Stimulated activated CD4-positive, alpha-beta T cell treated with anti-CD3 and anti-CD28 coated beads, TNF-alpha, amount 100 ng/mL, for 48 hours (primary cell): ENCODE measurements at regions not wholly inside any gene's neighbourhood (a gene's known extent, or its start where the extent isn't known, plus 50 kb on each side); places are given as distances from the start of the nearest gene placed in this dataset.

Source experiments
- DNase-seq, 3 donors: peaks; one replicate each; pipeline ENCODE4 v3.0.0-alpha.2; 2020; ENCODE audit warnings: low read depth in 3 of 3

DNA sequence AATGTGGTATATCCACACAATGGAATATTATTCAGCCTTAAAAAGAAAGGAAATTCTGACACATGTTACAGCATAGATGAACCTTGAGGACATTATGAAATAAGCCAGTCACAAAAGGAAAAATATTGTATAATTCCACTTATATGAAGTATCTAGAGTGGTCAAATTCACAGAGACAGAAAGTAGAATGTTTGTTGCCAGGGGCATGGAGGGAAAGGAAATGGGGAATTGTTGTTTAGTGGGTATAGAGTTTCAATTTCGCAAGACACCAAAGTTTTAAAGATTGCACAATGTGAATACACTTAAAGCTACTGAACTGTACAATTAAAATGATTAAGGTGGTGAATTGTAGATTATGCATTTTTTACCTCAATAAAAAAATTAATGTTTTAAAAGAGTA is 92.9 kb downstream of the TXNL1 start:
- no peak for DNase-seq

DNA sequence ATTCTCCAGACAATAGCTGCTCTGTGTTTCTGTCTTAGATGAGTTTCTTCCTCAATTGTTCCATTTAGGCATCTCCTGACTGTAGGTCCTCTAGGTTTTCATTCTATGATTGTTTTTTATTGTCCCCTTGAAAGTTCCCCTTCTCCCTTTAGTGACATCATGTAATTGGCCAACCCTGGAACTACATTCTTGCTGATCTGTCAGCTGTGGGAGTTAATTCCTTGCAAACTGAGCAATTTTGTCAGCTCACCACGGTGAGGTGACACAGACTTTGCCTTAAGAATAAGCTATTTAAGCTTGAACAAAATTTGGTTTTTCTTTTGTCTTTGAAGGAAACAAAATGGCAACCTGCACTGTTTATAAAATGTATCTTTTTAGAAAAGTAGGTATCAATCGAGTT is 95.9 kb downstream of the TXNL1 start:
- DNase-seq, result no peak

DNA sequence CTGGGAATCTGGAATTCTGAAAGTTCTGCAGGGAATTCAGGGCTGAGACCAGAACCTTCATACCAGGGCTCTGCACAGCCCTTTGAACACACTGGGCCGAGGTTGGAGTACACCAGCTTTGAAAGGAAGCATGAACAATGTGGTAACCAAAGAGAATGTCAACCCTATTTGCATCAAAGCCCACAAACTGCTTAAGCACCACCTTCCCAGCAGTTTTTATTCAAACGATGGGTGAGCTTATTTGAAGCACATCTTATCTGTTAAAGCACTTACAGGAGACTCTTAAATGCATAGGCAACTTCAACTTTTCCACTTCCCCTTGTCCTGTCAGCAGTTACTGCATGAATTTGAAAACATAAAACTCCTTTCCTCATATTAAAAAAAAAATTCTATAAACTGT is 96.6 kb downstream of the TXNL1 start:
- no peak for DNase-seq

DNA sequence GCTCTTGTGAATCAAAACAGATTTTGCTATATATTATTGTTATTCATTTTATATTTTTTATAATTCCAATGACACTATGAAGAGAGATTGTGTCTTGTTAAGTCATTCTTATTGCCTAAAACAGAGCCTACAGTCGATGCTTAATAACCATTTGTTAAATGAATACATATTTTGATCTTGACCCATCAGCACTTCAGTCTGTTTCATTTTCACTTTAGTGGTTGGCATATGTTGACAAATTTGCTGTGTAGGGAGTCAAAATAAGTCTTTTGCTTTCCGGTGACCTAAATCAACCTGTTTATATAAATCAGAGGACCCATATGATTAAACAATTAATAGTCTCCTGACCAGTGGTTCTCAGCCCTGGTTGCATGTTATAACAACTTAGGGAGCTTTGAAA is 97.1 kb downstream of the TXNL1 start:
- no peak for DNase-seq

DNA sequence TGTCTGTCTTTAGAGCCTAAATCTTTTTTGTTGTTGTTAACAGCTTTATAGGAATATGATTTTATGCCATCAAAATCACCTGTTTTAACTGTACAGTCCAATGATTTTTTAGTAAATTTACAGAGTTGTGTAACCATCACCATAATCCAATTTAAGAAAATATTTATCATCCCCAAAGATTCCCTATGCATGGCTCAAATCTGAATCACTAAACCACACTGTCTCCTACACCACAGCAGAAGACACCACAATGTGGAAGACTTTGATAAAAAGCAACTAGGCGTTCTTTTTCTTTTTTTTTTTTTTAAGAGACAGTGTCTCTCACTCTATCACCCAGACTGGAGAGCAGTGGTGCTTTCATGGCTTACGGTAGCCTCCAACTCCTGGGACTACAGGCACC is 99.6 kb downstream of the TXNL1 start:
- DNase-seq, result no peak

DNA sequence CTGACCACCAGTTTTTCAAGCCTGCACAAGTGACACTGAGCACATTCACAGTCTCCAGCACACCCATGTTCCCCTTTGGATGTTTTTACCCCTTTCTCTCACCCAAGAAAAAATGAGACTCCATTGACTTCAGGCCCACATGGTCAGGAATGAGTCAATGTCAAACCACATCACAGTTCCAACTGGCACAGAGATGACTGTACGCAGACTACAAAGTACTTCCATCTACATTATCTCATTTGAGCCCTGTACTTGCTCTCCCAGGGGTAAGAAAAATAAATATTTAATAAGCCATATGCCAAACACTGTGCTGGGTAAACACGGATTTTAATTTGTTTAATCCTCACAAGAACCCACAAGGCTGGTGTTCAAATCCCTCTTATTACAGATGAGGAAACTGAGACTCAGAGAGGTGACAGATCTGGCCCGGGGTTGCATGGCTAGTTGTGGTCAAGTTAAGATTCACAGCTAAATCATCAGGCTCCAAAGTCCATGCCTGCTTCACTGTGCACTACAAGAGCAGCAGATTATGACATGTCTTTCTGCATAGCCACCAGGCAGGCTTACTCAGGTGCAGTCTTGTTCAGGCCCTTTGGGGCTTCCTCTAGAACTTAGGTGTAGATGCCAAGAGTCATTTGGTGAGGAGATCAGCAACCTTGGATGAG is 106.1 kb downstream of the TXNL1 start:
- DNase-seq, result peak in 1 of 3 donors; percentile 21

GRCh38 chr18:56522816-56523215 is 115.6 kb downstream of the TXNL1 start:
- DNase-seq, result no peak

GRCh38 chr18:56521263-56521662 is 117.1 kb downstream of the TXNL1 start:
- DNase-seq, result no peak

DNA sequence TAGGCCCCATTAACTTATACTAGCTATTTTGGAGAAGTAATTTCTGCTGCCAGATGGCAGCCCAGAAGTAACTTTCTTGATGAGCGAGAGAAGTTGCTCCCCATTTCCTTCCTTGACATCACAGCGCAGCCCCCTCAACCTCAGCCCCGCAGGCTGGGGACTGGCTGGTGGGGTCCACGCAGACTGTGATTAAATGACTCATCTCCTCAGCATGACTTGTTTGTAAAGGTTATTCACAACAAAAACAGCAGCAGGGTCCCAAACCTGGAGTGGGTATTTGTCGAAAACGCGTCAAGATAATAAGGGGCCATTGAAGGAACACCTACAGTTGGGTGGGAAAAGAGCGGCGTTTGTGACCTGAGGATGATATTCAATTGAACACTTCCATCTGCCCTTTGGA is 120.6 kb downstream of the TXNL1 start:
- no peak for DNase-seq

- DNase-seq, result no peak
Measured at GRCh38 chr18:56517196-56517595, 121.2 kb downstream of the TXNL1 start.

DNA sequence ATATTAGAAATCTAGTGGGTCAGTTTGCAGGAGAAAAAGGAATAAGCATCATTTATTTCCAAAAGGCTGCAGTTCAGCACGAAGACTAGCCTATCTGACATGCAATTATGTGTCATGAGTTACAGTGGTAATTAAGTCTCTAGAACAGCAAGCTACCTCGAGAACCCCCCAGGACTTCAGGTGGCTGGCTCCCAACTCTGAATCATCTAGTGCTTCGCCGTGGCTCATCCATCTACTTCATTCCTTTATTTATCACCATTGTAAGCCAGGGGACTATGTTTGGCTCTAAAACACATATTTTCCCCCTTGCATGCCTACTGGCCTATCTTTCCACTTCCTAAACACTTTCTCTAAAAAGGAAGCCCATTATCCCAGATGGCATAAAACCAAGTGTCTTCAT is 121.6 kb downstream of the TXNL1 start:
- no peak for DNase-seq

DNA sequence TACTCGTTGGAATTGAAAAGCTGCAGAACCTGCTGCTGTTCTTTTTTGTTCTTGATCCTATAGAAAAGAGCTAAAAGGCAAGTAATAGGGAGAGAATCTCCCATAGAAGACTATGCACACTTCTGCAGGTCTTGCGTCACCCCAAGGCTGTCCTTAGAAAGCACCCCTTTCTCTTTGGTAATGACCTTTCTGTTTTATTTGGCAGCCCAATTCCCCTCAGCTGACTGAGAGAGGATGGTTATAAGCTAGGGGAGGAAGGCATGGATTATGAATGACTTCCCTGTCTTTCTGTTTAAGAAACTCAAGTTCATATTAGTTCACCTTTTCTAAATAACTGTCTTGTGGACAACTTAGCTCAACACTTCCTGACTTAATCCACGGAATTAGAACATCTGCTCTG is 122.9 kb downstream of the TXNL1 start:
- no peak for DNase-seq

DNA sequence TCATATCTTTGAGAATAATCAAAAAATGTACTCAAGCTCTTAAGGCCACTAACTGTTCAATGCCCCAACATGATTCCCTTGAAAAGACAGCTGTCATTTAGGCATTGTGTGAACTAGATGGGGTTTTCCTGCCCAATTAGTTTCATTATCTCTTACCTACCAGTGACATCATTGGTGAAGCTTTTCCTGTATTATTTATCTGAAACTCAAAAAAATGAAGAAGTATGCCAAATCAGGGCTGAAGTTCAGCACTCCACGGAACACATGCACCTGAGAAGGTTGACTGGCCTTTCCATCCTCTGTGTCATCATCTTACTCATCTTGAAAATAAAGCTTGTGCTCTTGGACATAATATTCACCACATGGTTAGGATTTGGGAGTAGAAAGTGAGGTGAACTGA is 126.4 kb downstream of the TXNL1 start:
- no peak for DNase-seq

DNA sequence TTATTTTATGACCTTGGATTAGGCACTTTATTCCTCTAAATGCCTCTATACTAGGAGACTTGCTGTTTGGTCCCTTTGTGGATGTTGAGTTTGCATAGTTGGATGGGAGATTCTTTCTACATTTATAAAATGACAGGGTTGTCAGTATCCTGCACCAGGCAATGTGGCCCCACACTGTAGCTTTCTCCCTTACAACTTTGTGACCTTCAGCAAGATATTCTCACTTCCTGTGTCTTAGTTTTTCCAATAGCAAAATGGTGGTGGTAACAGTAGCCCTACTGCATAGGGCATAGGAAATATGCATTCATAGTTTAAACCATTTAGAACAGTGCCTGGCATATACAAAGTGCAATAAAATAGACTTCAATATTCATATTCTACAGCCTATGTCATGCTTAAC is 128.3 kb downstream of the TXNL1 start:
- no peak for DNase-seq

GRCh38 chr18:56509656-56510055 is 128.7 kb downstream of the TXNL1 start:
- no peak for DNase-seq

DNA sequence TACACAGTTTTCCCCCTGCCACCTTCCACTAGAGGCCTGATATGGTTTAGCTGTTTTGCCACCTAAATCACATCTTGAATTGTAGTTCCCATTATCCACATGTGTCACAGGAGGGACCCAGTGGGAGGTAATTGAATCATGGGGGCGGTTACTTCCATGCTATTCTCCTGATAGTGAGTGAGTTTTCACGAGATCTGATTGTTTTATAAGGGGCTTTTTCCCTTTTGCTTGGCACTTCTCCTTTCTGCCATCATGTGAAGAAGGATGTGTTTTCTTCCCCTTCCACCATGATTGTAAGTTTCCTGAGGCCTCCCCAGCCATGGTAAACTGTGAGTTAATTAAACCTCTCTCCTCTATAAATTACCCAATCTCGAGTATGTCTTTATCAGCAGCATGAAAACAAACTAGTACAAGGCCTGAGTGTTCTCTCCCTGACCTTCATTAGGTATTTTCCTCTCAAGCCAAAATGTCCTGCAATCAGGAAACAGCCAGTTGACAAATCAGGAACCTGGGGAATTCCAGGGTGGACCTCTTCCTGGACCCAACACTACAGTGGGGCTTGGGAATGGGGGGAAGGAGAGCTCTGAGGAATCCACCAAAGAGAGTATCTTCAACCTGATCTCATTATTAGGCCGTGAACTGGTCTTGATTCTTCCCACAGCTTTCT is 129.9 kb downstream of the TXNL1 start:
- no peak for DNase-seq

DNA sequence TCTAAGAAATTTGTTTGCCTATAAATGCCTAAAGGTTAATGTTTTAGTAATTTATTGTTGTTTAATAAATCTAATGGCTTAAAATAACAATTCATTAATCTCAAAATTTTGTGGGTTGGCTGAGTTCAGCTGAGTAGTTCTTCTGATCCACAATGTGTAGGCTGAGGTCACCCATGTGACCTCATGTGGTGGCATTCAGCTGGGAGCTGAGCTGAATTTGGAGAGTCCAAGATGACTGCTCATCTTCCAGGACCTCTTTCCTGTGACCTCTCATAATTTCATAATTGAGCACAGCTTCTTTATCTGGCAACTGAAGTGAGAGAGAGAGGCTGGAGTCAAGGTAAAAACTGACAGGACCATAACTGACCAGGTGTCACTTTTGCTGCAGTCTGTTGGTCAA is 132.4 kb downstream of the TXNL1 start:
- DNase-seq, result no peak

DNA sequence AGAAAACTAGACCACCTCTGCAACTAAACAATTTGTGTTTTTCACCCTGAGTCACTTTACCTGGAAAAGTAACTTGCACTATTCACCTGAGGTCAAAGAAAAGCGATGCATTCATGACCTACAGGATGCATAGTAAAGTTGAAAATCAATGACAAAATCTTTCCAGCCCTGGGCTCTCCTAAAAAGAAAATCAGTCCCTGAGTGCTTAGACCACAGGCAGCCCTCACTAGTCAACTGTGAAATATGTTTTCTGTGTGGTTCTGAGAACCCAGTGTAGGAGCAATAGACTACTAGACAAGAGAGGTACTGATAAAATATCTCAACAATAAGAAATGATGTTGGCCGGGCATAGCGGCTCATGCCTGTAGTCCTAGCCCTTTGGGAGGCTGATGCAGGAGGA is 133.1 kb downstream of the TXNL1 start:
- no peak for DNase-seq

- DNase-seq, result no peak
Measured at GRCh38 chr18:56501896-56502295, 136.5 kb downstream of the TXNL1 start.

- DNase-seq, result no peak
Measured at GRCh38 chr18:56495884-56496283, 142.5 kb downstream of the TXNL1 start.

- no peak for DNase-seq
Measured at GRCh38 chr18:56493531-56493930, 144.9 kb downstream of the TXNL1 start.

GRCh38 chr18:56492136-56492535 is 146.3 kb downstream of the TXNL1 start:
- no peak for DNase-seq

GRCh38 chr18:56490942-56491341 is 147.4 kb downstream of the TXNL1 start:
- DNase-seq, result no peak

- DNase-seq, result no peak
Measured at GRCh38 chr18:56489893-56490292, 148.5 kb downstream of the TXNL1 start.
